MM.1S (cell line): ENCODE measurements at regions not wholly inside any gene's neighbourhood (a gene's known extent, or its start where the extent isn't known, plus 50 kb on each side); places are given as distances from the start of the nearest gene placed in this dataset.

Source experiments
- DNase-seq: peaks from one replicate; pipeline ENCODE4 v3.0.0-alpha.2; 2015
- H2AFZ ChIP-seq: fragments of 300-600 bp; sonication (generic); 2 replicates; pipeline ENCODE4 v1.6.0; 2016; ENCODE audit warnings: antibody characterized with exemption, low read length
- H3F3A ChIP-seq: fragments of 300-600 bp; sonication (generic); 2 replicates; pipeline ENCODE4 v1.6.1; 2016; ENCODE audit warnings: mild to moderate bottlenecking, antibody characterized with exemption, low read length, moderate library complexity, mixed read lengths; ENCODE audit not compliant: insufficient read depth
- H3K27ac ChIP-seq: fragments of 300-600 bp; sonication (generic); 2 replicates; pipeline ENCODE4 v1.5.1; 2016; ENCODE audit warnings: mild to moderate bottlenecking, low read length
- H3K27me3 ChIP-seq: fragments of 300-600 bp; sonication (generic); replicated peaks from 2 replicates; pipeline ENCODE4 v1.6.0; 2016; ENCODE audit warnings: low read length; ENCODE audit not compliant: insufficient read depth
- H3K36me3 ChIP-seq: fragments of 300-600 bp; sonication (generic); replicated peaks from 2 replicates; pipeline ENCODE4 v1.6.1; 2016; ENCODE audit warnings: mild to moderate bottlenecking, low read length, mixed read lengths; ENCODE audit not compliant: insufficient read depth
- H3K4me1 ChIP-seq: fragments of 300-600 bp; sonication (generic); 2 replicates; pipeline ENCODE4 v1.6.1; 2016; ENCODE audit warnings: low read length, mixed read lengths
- H3K4me2 ChIP-seq: fragments of 300-600 bp; sonication (generic); 2 replicates; pipeline ENCODE4 v1.6.0; 2016; ENCODE audit warnings: low read depth, low read length
- H3K4me3 ChIP-seq: fragments of 300-600 bp; sonication (generic); 2 replicates; pipeline ENCODE4 v1.5.1; 2016; ENCODE audit warnings: low read length, mixed read lengths
- H3K79me2 ChIP-seq: fragments of 300-600 bp; sonication (generic); 2 replicates; pipeline ENCODE4 v1.6.1; 2016; ENCODE audit warnings: mixed run types, low read length, mixed read lengths
- H3K9ac ChIP-seq: fragments of 300-600 bp; sonication (generic); 2 replicates; pipeline ENCODE4 v1.6.1; 2016; ENCODE audit warnings: low read length, mixed read lengths
- H3K9me2 ChIP-seq: fragments of 300-600 bp; sonication (generic); replicated peaks from 2 replicates; pipeline ENCODE4 v1.6.1; 2016; ENCODE audit warnings: mild to moderate bottlenecking, low read length, mixed read lengths; ENCODE audit not compliant: insufficient read depth
- H3K9me3 ChIP-seq: fragments of 300-600 bp; sonication (generic); replicated peaks from 2 replicates; pipeline ENCODE4 v1.6.1; 2016; ENCODE audit warnings: mild to moderate bottlenecking, low read length, mixed read lengths; ENCODE audit not compliant: insufficient read depth
- H4K20me1 ChIP-seq: fragments of 300-600 bp; sonication (generic); 2 replicates; pipeline ENCODE4 v1.6.1; 2016; ENCODE audit warnings: mild to moderate bottlenecking, low read length, moderate library complexity, mixed read lengths; ENCODE audit not compliant: insufficient read depth
- CTCF ChIP-seq: fragments of 300-600 bp; sonication (generic); IDR thresholded peaks from 2 replicates; pipeline ENCODE4 v1.5.1; 2016; ENCODE audit warnings: antibody characterized with exemption, low read length, mixed read lengths
- EZH2 ChIP-seq: fragments of 300-600 bp; sonication (generic); optimal IDR thresholded peaks from 2 replicates; pipeline ENCODE3; 2017; ENCODE audit warnings: low read depth, mild to moderate bottlenecking, antibody characterized with exemption, low read length, mixed read lengths
- EZH2phosphoT487 ChIP-seq: fragments of 300-600 bp; sonication (generic); IDR thresholded peaks from 2 replicates; pipeline ENCODE4 v1.6.1; 2018; ENCODE audit warnings: antibody characterized with exemption, low read length

GRCh38 chr7:25863005-25863728, 288.8 kb upstream of the NFE2L3 start:
- Histone ChIP-seq H3K79me2 (no peaks in the 10 kb centered on the region), H3K4me2 (peak overlapping the region; percentile 19; the same call in 1 of the 2 replicates), H3K4me3 (no peak overlapping the region), H3K27ac (no peak overlapping the region), H3F3A (peaks cover 14% of the 10 kb centered on the region), H4K20me1 (peaks cover 5% of the 10 kb centered on the region), H2AFZ (no peak overlapping the region), H3K27me3 (peaks cover 91% of the 10 kb centered on the region), H3K9me2 (no peaks in the 10 kb centered on the region), H3K36me3 (no peaks in the 10 kb centered on the region), H3K4me1 (0 out of 2 replicates have a peak, but pooled peaks cover 10% of the 10 kb centered on the region), H3K9me3 (no peaks in the 10 kb centered on the region), H3K9ac (no peak overlapping the region)
- DNase-seq, result no peak
- TF ChIP-seq EZH2phosphoT487, result no peak; the same call in 1 of the 2 replicates
- no peak for TF ChIP-seq CTCF
- no peak for TF ChIP-seq EZH2

DNA sequence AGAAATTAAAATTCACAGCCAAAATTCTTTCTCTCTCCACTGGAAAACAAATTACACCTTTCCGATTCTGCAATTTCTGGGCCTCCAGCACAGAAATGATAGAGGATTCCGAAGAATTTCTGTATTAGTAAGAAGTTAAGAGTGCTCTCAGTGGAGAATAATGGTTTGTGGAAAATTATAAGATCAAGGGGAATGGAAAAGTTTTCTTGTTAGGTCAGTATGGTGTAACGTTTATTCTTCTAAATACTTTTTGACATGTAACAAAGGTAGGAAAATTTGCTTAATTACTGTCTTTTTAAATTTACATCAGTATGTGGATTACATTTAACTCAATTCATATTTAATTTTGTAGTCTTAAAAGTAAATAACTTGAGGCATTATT, 288.3 kb upstream of the NFE2L3 start:
- Histone ChIP-seq H2AFZ (no peak overlapping the region), H3K79me2 (no peaks in the 10 kb centered on the region), H3K4me1 (0 out of 2 replicates have a peak, but pooled peaks cover 10% of the 10 kb centered on the region), H3K4me2 (no peak overlapping the region), H3K9me2 (no peaks in the 10 kb centered on the region), H3F3A (peaks cover 14% of the 10 kb centered on the region), H3K36me3 (no peaks in the 10 kb centered on the region), H3K27me3 (peaks cover 91% of the 10 kb centered on the region), H3K9me3 (no peaks in the 10 kb centered on the region), H3K27ac (no peak overlapping the region), H4K20me1 (peaks cover 5% of the 10 kb centered on the region), H3K9ac (no peak overlapping the region), H3K4me3 (no peak overlapping the region)
- DNase-seq, result no peak
- peak; percentile 95 for TF ChIP-seq EZH2
- no peak; the same call in 1 of the 2 replicates for TF ChIP-seq EZH2phosphoT487

- peaks cover 14% of the 10 kb centered on the region for H3F3A ChIP-seq
- no peak overlapping the region for H3K4me3 ChIP-seq
- no peaks in the 10 kb centered on the region for H3K9me3 ChIP-seq
- H2AFZ ChIP-seq, result no peak overlapping the region
- 0 out of 2 replicates have a peak, but pooled peaks cover 10% of the 10 kb centered on the region for H3K4me1 ChIP-seq
- peaks cover 91% of the 10 kb centered on the region for H3K27me3 ChIP-seq
- DNase-seq, result no peak
- H3K36me3 ChIP-seq, result no peaks in the 10 kb centered on the region
- H3K4me2 ChIP-seq, result no peak overlapping the region
- H3K9ac ChIP-seq, result no peak overlapping the region
- no peaks in the 10 kb centered on the region for H3K79me2 ChIP-seq
- peaks cover 5% of the 10 kb centered on the region for H4K20me1 ChIP-seq
- no peak for TF ChIP-seq CTCF
- TF ChIP-seq EZH2, result no peak
- TF ChIP-seq EZH2phosphoT487, result no peak
- H3K9me2 ChIP-seq, result no peaks in the 10 kb centered on the region
- no peak overlapping the region for H3K27ac ChIP-seq
These were observed 287.5 kb upstream of the NFE2L3 start for GRCh38 chr7:25864511-25864910.
